GDM1 (cell line): ENCODE measurements at regions not wholly inside any gene's neighbourhood (a gene's known extent, or its start where the extent isn't known, plus 50 kb on each side); places are given as distances from the start of the nearest gene placed in this dataset.

Source experiments
- DNase-seq: peaks from one replicate; lab custom pipeline; 2025; lab: John Stamatoyannopoulos, UW

GRCh38 chr20:60845146-60845545 is 406.9 kb upstream of the CDH4 start:
- DNase-seq, result no peak

DNA sequence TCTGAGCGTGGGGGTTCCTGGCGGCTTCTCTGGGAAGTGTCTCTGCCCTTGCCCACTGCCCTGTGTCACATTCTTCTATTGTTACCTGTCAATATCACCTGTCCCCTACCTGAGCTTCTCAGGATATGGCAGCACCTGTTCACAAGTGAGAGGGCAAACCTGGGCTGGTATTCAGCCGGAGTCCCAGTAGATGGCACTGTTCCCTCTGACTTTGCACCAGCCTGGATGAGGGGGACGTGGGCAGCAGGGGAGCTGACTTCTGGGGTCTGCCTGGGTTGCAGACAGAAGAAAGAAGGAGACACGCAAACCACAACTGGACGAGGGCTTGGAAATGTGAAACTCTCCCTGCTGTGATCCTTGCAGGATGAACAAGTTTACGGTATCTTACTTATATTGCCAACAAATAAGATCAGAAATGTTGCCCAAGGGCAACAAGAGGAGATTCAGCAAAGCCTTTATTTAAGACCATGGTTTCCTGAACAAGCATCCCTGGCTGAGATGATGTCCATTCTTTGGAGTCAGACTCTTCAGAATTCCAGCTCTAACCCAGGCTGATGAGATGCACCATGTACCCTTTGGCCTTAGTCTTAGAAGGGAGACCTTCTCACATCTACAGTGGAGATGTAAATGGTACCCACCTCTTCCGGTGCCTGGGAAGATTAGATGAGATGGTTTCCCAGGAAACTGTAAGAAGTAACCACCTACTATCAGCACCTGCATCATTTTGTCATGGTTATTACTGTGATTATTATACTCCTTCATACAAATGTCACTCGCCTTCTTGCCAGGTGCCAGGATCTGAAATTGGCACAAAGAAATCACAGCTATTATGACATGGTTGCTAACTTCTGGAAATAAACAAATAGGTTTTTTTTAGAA is 400.0 kb upstream of the CDH4 start:
- DNase-seq, result no peak

- DNase-seq, result no peak
These were observed 394.4 kb upstream of the CDH4 start for GRCh38 chr20:60857708-60858107.

DNA sequence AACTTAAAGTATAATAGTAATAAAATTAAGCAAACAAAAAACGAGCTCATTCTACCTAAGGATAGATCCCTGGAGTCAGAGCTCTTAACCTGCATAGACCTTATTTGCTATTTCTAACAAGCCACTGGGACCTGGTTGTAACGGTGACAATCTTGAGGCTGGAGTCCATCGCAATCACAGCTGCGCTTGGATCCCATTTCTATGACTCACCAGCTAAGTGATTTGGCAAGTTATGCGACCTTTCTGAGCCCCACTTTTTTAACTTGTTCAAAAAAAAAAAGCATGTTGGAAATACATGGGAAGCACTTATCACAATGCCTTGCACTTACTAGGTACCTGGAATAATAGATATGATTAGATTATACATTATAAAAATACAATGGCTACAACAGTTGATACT is 389.5 kb upstream of the CDH4 start:
- DNase-seq, result no peak

- DNase-seq, result no peak
These were observed 388.5 kb upstream of the CDH4 start for GRCh38 chr20:60863548-60863947.

DNA sequence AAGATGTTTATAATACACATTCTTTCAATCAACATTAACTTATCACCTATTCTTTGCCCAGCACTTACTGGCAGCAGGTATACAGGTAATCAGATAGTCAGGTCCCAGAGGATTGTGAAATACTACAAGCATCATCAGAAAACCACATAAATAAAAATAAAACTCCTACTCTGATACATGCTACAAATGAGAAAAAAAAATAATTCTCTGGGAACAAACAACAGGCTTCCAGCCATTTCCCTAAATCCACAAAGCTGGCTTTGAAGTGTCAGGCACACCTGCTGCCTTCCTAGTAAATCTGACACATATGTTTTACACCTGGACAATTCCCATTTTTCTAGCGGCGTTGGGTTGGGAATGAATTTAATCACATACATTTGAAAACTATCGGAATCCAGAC is 384.5 kb upstream of the CDH4 start:
- no peak for DNase-seq

- DNase-seq, result no peak
These were observed 383.7 kb upstream of the CDH4 start for GRCh38 chr20:60868316-60868891.

DNA sequence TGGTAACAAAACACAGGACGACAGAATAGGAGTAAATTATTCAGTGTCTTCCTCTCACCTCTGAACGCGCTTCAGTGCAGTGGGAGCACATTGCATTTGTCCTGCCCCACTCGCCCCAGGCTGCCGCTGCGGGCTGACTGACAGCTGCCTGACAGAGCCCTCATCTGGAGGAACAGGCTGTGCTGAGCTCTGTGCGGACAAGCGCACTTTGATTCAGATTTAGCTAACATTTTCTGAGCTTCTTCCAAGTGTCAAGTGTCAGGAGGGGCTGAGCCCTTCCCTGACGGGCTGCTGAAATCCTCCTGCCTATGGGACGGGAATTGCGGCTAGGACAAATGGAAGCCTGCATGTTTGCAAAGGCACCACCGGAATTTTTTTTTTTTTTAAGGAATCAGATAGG is 383.0 kb upstream of the CDH4 start:
- DNase-seq, result no peak

GRCh38 chr20:60869625-60870024 is 382.4 kb upstream of the CDH4 start:
- DNase-seq, result no peak

- DNase-seq, result no peak
These were observed 382.0 kb upstream of the CDH4 start for GRCh38 chr20:60870040-60870439.

- DNase-seq, result no peak
These were observed 379.8 kb upstream of the CDH4 start for GRCh38 chr20:60872224-60872623.

- DNase-seq, result no peak
These were observed 374.8 kb upstream of the CDH4 start for GRCh38 chr20:60877071-60877857.

- DNase-seq, result no peak
These were observed 369.2 kb upstream of the CDH4 start for GRCh38 chr20:60882836-60883235.

- DNase-seq, result no peak
These were observed 368.6 kb upstream of the CDH4 start for GRCh38 chr20:60883496-60883895.

DNA sequence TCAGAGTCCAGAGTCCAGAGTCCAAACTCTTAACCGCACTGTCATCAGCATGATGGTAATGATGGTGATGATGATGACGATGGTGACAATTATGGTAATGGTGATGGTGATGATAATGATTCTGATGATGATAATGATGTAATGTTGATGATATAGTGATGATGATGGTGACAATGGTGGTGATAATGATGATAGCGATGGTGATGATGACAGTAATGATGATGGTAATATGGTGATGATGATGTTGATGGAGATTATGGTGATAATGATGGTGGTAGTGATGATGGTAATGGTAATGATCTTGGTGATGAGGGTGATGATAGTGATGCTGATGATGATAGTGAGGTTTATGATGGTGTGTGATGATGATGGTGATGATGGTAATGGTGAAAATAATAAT is 367.8 kb upstream of the CDH4 start:
- DNase-seq, result no peak

DNA sequence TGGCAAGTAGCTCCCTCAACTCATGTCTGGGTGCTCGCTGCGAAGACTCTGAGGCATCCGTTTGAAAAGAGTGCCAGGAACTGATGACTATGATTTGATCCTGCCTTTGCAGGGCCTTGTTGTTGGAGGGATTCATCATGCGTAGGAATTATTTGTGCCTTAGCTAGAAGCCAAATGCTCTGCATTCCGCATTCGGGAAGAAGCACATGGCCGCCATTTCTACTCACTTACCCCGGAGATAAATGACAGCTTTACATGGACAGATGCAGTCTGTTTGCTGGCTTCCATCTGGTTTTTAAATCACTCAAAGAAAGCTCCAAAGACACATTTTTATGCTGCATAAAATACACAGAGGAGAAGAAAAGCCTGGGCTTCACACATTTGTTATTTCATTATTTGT is 363.3 kb upstream of the CDH4 start:
- DNase-seq, result no peak

DNA sequence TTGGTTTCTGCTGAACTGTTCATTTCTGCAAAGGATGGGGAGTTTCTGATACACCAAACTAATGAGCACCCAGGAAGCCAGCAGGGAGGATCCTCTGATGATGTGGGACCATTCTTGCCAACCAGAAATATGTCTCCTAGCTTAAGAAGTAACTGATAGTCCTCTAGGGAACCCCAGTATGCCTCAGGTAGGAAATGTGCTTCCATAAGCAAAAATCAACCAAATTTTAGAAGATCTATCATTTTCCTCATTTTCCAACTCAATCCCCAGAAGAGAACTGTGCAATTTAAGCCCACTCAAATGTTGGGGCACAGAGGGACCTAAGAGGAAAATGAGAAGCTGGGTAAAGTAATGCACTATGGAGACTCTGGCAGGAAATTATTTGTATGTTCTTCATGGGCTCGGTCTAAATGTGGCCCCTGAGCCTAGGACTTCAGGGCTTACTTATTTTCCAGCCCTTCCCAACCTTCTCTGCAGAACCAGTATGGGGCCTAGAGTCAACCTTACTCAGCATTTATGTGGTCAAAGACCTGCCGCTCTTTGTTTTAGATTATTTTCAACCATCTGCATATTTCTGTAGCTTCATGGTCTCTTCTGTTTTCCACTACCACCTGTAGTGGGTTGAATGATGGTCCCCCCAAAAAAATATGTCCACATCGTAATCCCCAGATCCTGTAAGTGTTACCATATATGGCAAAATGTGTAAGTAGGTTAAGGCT is 359.8 kb upstream of the CDH4 start:
- no peak for DNase-seq

DNA sequence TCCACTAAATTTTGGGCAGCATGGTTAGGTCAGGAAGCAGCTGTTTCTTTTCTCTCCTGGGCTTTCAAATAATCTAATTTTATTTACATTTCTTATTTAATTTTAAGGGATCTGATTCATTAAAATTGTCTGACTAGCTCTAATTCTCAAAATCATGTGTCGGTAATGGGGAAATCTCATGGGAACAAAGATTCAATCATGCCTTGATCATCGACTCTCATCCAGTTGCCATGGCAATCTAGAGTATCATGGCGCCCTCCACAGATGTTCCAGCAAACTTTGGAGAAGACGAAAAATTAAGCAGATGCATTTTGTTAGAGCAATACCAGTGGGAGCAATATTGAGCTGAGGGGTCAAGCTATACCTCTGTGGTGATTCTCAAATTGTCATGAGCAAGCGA is 358.0 kb upstream of the CDH4 start:
- DNase-seq, result no peak

- no peak for DNase-seq
These were observed 356.5 kb upstream of the CDH4 start for GRCh38 chr20:60895363-60896079.

- DNase-seq, result no peak
These were observed 354.1 kb upstream of the CDH4 start for GRCh38 chr20:60897976-60898375.

DNA sequence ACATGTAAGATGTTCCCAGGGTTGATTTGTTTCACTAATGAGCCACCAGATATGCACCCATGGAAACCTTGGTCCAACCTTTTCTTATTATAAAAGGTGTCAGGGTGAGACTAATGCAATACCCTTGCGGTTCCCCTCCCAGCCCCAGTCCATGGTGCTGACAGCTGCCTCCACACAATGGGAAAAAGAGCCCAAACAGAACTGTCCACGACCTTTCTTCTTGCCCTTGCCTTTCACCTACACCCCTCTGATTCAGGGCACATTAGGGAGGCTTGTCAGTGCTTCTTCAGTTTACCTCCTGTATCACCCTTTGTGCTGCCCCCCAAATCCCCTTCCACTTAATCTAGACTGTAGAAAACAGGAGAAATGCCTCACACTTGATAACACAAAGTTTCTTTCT is 352.7 kb upstream of the CDH4 start:
- DNase-seq, result no peak

- no peak for DNase-seq
These were observed 351.4 kb upstream of the CDH4 start for GRCh38 chr20:60900618-60901017.
